OCI-LY1 (cell line): ENCODE measurements at regions not wholly inside any gene's neighbourhood (a gene's known extent, or its start where the extent isn't known, plus 50 kb on each side); places are given as distances from the start of the nearest gene placed in this dataset.

ENCODE experiments used
- H2AFZ ChIP-seq: fragments of 200-600 bp; sonication (generic), shearing (Covaris generic); 2 replicates; pipeline ENCODE4 v1.6.0; 2014; ENCODE audit warnings: antibody characterized with exemption, mild to moderate bottlenecking, low read length
- H3F3A ChIP-seq: fragments of 200-600 bp; sonication (generic), shearing (Covaris generic); 2 replicates; pipeline ENCODE4 v1.6.0; 2014; ENCODE audit warnings: mild to moderate bottlenecking, antibody characterized with exemption, low read length, moderate library complexity; ENCODE audit not compliant: insufficient read depth
- H3K27ac ChIP-seq: fragments of 200-600 bp; sonication (generic); 2 replicates; pipeline ENCODE4 v1.5.1; 2014; ENCODE audit warnings: low read length, mixed run types, mild to moderate bottlenecking, low read depth; ENCODE audit not compliant: poor library complexity, severe bottlenecking
- H3K27me3 ChIP-seq: fragments of 200-600 bp; sonication (generic); 2 replicates; pipeline ENCODE4 v1.6.0; 2014; ENCODE audit warnings: antibody characterized with exemption, mild to moderate bottlenecking, low read length, moderate library complexity; ENCODE audit not compliant: insufficient read depth
- H3K36me3 ChIP-seq: fragments of 200-600 bp; sonication (generic); 2 replicates; pipeline ENCODE4 v1.6.1; 2014; ENCODE audit warnings: mild to moderate bottlenecking, antibody characterized with exemption, low read length, moderate library complexity, mixed read lengths; ENCODE audit not compliant: insufficient read depth
- H3K4me1 ChIP-seq: fragments of 200-600 bp; sonication (generic); 2 replicates; pipeline ENCODE4 v1.5.1; 2014; ENCODE audit warnings: mild to moderate bottlenecking, low read length, moderate library complexity; ENCODE audit not compliant: insufficient read depth, severe bottlenecking
- H3K4me2 ChIP-seq: fragments of 200-600 bp; sonication (generic), shearing (Covaris generic); 2 replicates; pipeline ENCODE4 v1.6.1; 2014; ENCODE audit warnings: low read length
- H3K4me3 ChIP-seq: fragments of 200-600 bp; sonication (generic); 2 replicates; pipeline ENCODE4 v1.5.1; 2014; ENCODE audit warnings: low read length, low read depth, mild to moderate bottlenecking, mixed read lengths; ENCODE audit not compliant: poor library complexity, severe bottlenecking
- H3K79me2 ChIP-seq: fragments of 200-600 bp; shearing (Covaris generic); 2 replicates; pipeline ENCODE4 v1.6.1; 2016; ENCODE audit warnings: mixed run types, low read length, mixed read lengths; ENCODE audit not compliant: insufficient read depth
- H3K9ac ChIP-seq: fragments of 200-600 bp; sonication (generic), shearing (Covaris generic); 2 replicates; pipeline ENCODE4 v1.6.1; 2014; ENCODE audit warnings: mild to moderate bottlenecking, low read length, mixed read lengths
- H3K9me2 ChIP-seq: fragments of 200-600 bp; sonication (generic), shearing (Covaris generic); 2 replicates; pipeline ENCODE4 v1.6.1; 2014; ENCODE audit warnings: low read depth, mild to moderate bottlenecking, low read length, mixed read lengths
- H3K9me3 ChIP-seq: fragments of 200-600 bp; shearing (Covaris generic); 2 replicates; pipeline ENCODE4 v1.6.1; 2014; ENCODE audit warnings: low read length, mixed read lengths
- H4K20me1 ChIP-seq: fragments of 200-600 bp; sonication (generic), shearing (Covaris generic); 2 replicates; pipeline ENCODE4 v1.6.0; 2016; ENCODE audit warnings: mild to moderate bottlenecking, low read length; ENCODE audit not compliant: insufficient read depth
- EZH2 ChIP-seq: fragments of 200-600 bp; sonication (generic), shearing (Covaris generic); IDR thresholded peaks from 2 replicates; pipeline ENCODE4 v1.8.0; 2017; ENCODE audit warnings: borderline replicate concordance, mixed run types, mild to moderate bottlenecking, antibody characterized with exemption, low read length, moderate library complexity, mixed read lengths
- TF ChIP-seq, protein P1 (sequence below): fragments of 200-600 bp; sonication (generic), shearing (Covaris generic); IDR thresholded peaks from 2 replicates; pipeline ENCODE4 v1.5.1; 2017; ENCODE audit warnings: mild to moderate bottlenecking, antibody characterized with exemption, low read length, moderate library complexity, mixed read lengths

DNA sequence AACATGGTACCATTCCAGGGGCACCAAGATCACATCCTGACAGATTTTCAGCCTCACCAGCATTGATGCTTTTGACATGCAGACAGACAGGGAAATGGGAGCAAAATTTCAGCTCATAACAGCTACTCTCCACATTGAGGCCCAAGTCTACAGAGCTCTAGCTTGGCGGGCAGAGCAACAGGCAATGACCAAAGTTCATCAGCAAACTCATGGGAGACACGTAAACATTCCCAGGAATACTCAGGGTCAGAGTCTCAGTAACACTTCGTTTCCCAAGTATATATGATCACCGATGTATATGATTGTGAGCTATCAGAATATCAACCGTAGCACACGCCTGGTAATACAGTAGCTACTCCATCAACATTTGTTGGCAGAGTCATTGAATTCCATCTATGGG lies 59.2 kb upstream of the SLC24A5 start:
- Histone ChIP-seq H3K27ac (no peak overlapping the region), H3K4me2 (no peak overlapping the region), H3K36me3 (no peaks in the 10 kb centered on the region)

DNA sequence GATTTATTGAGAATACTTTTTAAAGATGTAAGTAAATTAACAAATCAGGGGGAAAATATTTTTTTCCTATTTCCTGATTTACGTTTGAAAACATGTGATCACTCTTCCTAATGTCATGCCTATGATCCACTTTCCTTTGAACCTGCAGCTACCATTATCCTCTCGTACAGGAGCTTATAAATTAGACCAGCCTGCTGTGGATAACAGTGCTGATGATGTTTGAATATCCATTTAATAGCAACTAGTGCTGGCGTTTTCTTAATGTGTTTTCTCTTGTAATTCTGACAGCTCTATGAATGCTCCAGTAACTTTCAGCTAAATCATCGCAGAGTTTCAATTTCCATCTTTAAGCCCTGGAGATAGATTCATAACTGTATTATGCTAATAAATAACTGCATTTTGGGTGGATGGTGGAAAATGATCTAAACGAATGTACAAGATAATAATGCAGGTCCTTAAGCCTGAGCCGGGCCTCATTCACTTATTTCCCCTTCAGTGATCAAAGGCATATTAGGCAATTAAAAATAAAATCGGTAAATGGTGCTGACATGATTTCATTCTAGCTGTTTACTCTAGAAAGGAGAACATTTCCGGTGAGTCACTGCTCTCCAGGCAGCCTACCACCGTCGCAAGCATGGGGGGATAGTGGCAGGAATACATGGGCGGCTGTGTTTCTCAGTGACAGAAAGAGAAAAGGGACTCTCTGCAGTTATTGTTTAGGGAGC lies 58.5 kb upstream of the SLC24A5 start:
- Histone ChIP-seq H4K20me1 (no peaks in the 10 kb centered on the region), H3K4me3 (no peak overlapping the region), H3K27ac (no peak overlapping the region), H3K9ac (no peak overlapping the region), H3K9me3 (no peaks in the 10 kb centered on the region), H3K27me3 (0 out of 2 replicates have a peak, but pooled peaks cover 3% of the 10 kb centered on the region), H3K4me1 (no peaks in the 10 kb centered on the region), H3K36me3 (no peaks in the 10 kb centered on the region), H3K79me2 (no peaks in the 10 kb centered on the region), H2AFZ (no peak overlapping the region), H3F3A (no peaks in the 10 kb centered on the region), H3K4me2 (no peak overlapping the region), H3K9me2 (no peaks in the 10 kb centered on the region)
- no peak for TF ChIP-seq EZH2

More for the DNA sequence above, 59.2 kb upstream of the SLC24A5 start:
- Histone ChIP-seq H2AFZ (no peak overlapping the region), H3K79me2 (no peaks in the 10 kb centered on the region), H3K9me2 (no peaks in the 10 kb centered on the region), H3K4me1 (no peaks in the 10 kb centered on the region), H3K27me3 (0 out of 2 replicates have a peak, but pooled peaks cover 3% of the 10 kb centered on the region), H3K9me3 (no peaks in the 10 kb centered on the region), H3K4me3 (no peak overlapping the region), H3K9ac (no peak overlapping the region), H4K20me1 (no peaks in the 10 kb centered on the region), H3F3A (no peaks in the 10 kb centered on the region)
- TF ChIP-seq EZH2: no peak
- TF ChIP-seq, protein P1, sequence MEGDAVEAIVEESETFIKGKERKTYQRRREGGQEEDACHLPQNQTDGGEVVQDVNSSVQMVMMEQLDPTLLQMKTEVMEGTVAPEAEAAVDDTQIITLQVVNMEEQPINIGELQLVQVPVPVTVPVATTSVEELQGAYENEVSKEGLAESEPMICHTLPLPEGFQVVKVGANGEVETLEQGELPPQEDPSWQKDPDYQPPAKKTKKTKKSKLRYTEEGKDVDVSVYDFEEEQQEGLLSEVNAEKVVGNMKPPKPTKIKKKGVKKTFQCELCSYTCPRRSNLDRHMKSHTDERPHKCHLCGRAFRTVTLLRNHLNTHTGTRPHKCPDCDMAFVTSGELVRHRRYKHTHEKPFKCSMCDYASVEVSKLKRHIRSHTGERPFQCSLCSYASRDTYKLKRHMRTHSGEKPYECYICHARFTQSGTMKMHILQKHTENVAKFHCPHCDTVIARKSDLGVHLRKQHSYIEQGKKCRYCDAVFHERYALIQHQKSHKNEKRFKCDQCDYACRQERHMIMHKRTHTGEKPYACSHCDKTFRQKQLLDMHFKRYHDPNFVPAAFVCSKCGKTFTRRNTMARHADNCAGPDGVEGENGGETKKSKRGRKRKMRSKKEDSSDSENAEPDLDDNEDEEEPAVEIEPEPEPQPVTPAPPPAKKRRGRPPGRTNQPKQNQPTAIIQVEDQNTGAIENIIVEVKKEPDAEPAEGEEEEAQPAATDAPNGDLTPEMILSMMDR: no peak

DNA sequence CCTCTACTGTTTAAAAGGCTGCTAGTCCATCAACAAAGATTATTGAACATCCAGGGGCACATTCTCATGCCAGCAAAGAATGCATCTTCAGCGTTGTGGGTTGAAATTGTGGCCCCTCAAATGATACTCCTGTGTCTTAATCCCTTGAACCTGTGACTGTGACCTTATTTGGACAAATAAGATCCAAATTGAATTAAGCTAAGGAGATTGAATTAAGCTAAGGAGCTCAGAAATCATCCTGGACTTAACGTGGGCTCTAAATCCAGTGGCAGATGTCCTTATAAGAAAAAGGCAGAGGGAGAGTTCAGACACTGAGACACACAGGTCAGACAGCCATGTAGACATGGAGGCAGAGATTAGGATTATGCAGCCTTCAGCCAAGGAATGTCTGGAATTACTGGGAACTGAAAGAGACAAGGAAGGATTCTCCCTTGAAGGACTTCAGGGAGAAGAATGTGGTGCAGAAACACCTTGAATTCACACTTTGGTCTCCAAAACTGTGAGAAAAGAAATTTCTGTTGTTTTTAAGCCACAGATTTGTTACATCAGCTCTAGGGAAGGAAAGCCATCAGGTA lies 57.3 kb upstream of the SLC24A5 start:
- Histone ChIP-seq H3K4me1 (no peaks in the 10 kb centered on the region), H3K27ac (no peak overlapping the region), H3K4me2 (no peak overlapping the region), H3K9me3 (no peaks in the 10 kb centered on the region), H3K36me3 (no peaks in the 10 kb centered on the region), H3K79me2 (no peaks in the 10 kb centered on the region), H3K27me3 (0 out of 2 replicates have a peak, but pooled peaks cover 3% of the 10 kb centered on the region), H3F3A (no peaks in the 10 kb centered on the region), H3K9ac (no peak overlapping the region), H3K9me2 (no peaks in the 10 kb centered on the region), H2AFZ (no peak overlapping the region), H4K20me1 (no peaks in the 10 kb centered on the region), H3K4me3 (no peak overlapping the region)
- TF ChIP-seq, protein P1: no peak
- no peak for TF ChIP-seq EZH2
